GM23338 (cell line): ENCODE measurements at regions not wholly inside any gene's neighbourhood (a gene's known extent, or its start where the extent isn't known, plus 50 kb on each side); places are given as distances from the start of the nearest gene placed in this dataset.

ENCODE experiments used
- ATAC-seq: fragments of 200-7000 bp; cut with Tn5 transposase; 3 replicates; pipeline ENCODE4 v1.9.1; 2020
- DNase-seq: peaks from one replicate; pipeline ENCODE4 v3.0.0-alpha.2; 2015; ENCODE audit warnings: low spot score
- H2AFZ ChIP-seq: fragments of 200-600 bp; sonication (generic); 2 replicates; pipeline ENCODE4 v1.8.0; 2016; ENCODE audit warnings: antibody characterized with exemption, mild to moderate bottlenecking, moderate library complexity
- H3F3A ChIP-seq: fragments of 200-600 bp; sonication (generic); replicated peaks from 2 replicates; pipeline ENCODE4 v1.8.0; 2017; ENCODE audit warnings: antibody characterized with exemption, mixed run types, low read depth
- H3K27ac ChIP-seq: fragments of 200-600 bp; sonication (generic); 2 replicates; pipeline ENCODE4 v1.6.1; 2016; ENCODE audit warnings: low read depth
- H3K27me3 ChIP-seq: fragments of 200-600 bp; sonication (generic); 2 replicates; pipeline ENCODE4 v1.8.0; 2016; ENCODE audit warnings: mild to moderate bottlenecking, mixed run types, moderate library complexity; ENCODE audit not compliant: insufficient read depth
- H3K36me3 ChIP-seq: fragments of 200-600 bp; sonication (generic); 2 replicates; pipeline ENCODE4 v1.8.0; 2016; ENCODE audit warnings: mild to moderate bottlenecking; ENCODE audit not compliant: insufficient read depth
- H3K4me1 ChIP-seq: fragments of 200-600 bp; sonication (generic); 2 replicates; pipeline ENCODE4 v1.8.0; 2016; ENCODE audit warnings: mild to moderate bottlenecking, moderate library complexity; ENCODE audit not compliant: insufficient read depth
- H3K4me2 ChIP-seq: fragments of 200-600 bp; sonication (generic); 2 replicates; pipeline ENCODE4 v1.7.1; 2017; ENCODE audit warnings: mixed run types
- H3K4me3 ChIP-seq: fragments of 200-600 bp; sonication (generic); 2 replicates; pipeline ENCODE4 v1.6.1; 2016; ENCODE audit warnings: mixed run types
- H3K79me2 ChIP-seq: fragments of 200-600 bp; sonication (generic); replicated peaks from 2 replicates; pipeline ENCODE4 v1.8.0; 2017; ENCODE audit warnings: mild to moderate bottlenecking; ENCODE audit not compliant: insufficient read depth
- H3K9me2 ChIP-seq: fragments of 200-600 bp; sonication (generic); 2 replicates; pipeline ENCODE4 v1.8.0; 2017; ENCODE audit not compliant: insufficient read depth
- H4K20me1 ChIP-seq: fragments of 200-600 bp; sonication (generic); replicated peaks from 2 replicates; pipeline ENCODE4 v1.8.0; 2017; ENCODE audit warnings: mild to moderate bottlenecking; ENCODE audit not compliant: insufficient read depth
- H3K27ac Mint-ChIP-seq: 2 replicates; pipeline ENCODE4 v1.8.0; 2020; ENCODE audit warnings: inconsistent platforms, mild to moderate bottlenecking, moderate library complexity, mixed read lengths
- H3K27me3 Mint-ChIP-seq: 3 replicates; pipeline ENCODE4 v1.8.0; 2022; ENCODE audit warnings: low read depth, mild to moderate bottlenecking, moderate library complexity, mixed read lengths, inconsistent platforms; ENCODE audit not compliant: insufficient read depth, poor library complexity
- H3K36me3 Mint-ChIP-seq: 3 replicates; pipeline ENCODE4 v1.8.0; 2021; ENCODE audit warnings: low read depth, mild to moderate bottlenecking, inconsistent platforms, moderate library complexity, mixed read lengths
- H3K4me1 Mint-ChIP-seq: 3 replicates; pipeline ENCODE4 v1.8.0; 2020; ENCODE audit warnings: mild to moderate bottlenecking, inconsistent platforms, mixed read lengths
- H3K4me3 Mint-ChIP-seq: 3 replicates; pipeline ENCODE4 v1.8.0; 2021; ENCODE audit warnings: moderate library complexity, mild to moderate bottlenecking, inconsistent platforms, mixed read lengths
- H3K9me3 Mint-ChIP-seq: 3 replicates; pipeline ENCODE4 v1.8.0; 2020; ENCODE audit warnings: moderate library complexity, mild to moderate bottlenecking, inconsistent platforms, mixed read lengths
- CREB1 ChIP-seq: fragments of 250-450 bp; sonication (Bioruptor Pico); IDR thresholded peaks from 2 replicates; pipeline ENCODE4 v1.5.0; 2020; ENCODE audit warnings: low read depth, mild to moderate bottlenecking, moderate library complexity
- CTCF ChIP-seq, 2 experiments: fragments of 200-600 bp in 1 of 2; sonication (generic) in 1 of 2; conservative IDR thresholded peaks; 2 replicates each; pipeline versions ENCODE4 v1.5.1 to v1.6.1; 2016 to 2017; ENCODE audit warnings: antibody characterized with exemption in 2 of 2, low read depth in 2 of 2, mild to moderate bottlenecking in 2 of 2, moderate library complexity in 1 of 2
- ETS1 ChIP-seq: IDR thresholded peaks from 2 replicates; pipeline ENCODE4 v1.6.1; 2016; ENCODE audit warnings: antibody characterized with exemption
- EZH2 ChIP-seq: fragments of 200-600 bp; sonication (generic); IDR thresholded peaks from one replicate; pipeline ENCODE4 v1.8.0; 2017; ENCODE audit warnings: antibody characterized with exemption, mild to moderate bottlenecking, low read depth; ENCODE audit not compliant: unreplicated experiment
- JUNB ChIP-seq: IDR thresholded peaks from one replicate; pipeline ENCODE4 v1.6.1; 2016; ENCODE audit warnings: antibody characterized with exemption; ENCODE audit not compliant: unreplicated experiment
- NANOG ChIP-seq: IDR thresholded peaks from 2 replicates; pipeline ENCODE4 v1.6.1; 2016; ENCODE audit warnings: antibody characterized with exemption, borderline replicate concordance
- POLR2AphosphoS5 ChIP-seq: IDR thresholded peaks from 2 replicates; pipeline ENCODE4 v1.6.1; 2016; ENCODE audit warnings: antibody characterized with exemption, low read depth
- REST ChIP-seq: IDR thresholded peaks from one replicate; pipeline ENCODE4 v1.6.1; 2018; ENCODE audit warnings: antibody characterized with exemption; ENCODE audit not compliant: unreplicated experiment
- STAT1 ChIP-seq: IDR thresholded peaks from one replicate; pipeline ENCODE4 v1.6.1; 2016; ENCODE audit warnings: antibody characterized with exemption; ENCODE audit not compliant: unreplicated experiment
- ZNF114 ChIP-seq: fragments of 250-450 bp; sonication (Bioruptor Pico); IDR thresholded peaks from 2 replicates; pipeline ENCODE4 v1.5.0; 2020; ENCODE audit warnings: mild to moderate bottlenecking, moderate library complexity
- ZNF331 ChIP-seq: fragments of 250-450 bp; sonication (Bioruptor Pico); IDR thresholded peaks from 2 replicates; pipeline ENCODE4 v1.5.0; 2020; ENCODE audit warnings: low read depth, mild to moderate bottlenecking, moderate library complexity

- Mint-ChIP-seq H3K27ac (no peak overlapping the region), H3K27me3 (no peaks in the 10 kb centered on the region), H3K4me3 (no peak overlapping the region), H3K9me3 (peaks cover 13% of the 10 kb centered on the region; the same call in 2 of the 3 replicates), H3K4me1 (no peaks in the 10 kb centered on the region), H3K36me3 (peaks cover 4% of the 10 kb centered on the region; the same call in 1 of the 3 replicates)
- Histone ChIP-seq H3K4me2 (no peak overlapping the region), H3K9me2 (peaks cover 5% of the 10 kb centered on the region; the same call in 1 of the 2 replicates), H3K27me3 (no peaks in the 10 kb centered on the region), H3K4me3 (no peak overlapping the region), H3K79me2 (no peaks in the 10 kb centered on the region), H3K36me3 (0 out of 2 replicates have a peak, but pooled peaks cover 5% of the 10 kb centered on the region), H3K27ac (no peak overlapping the region), H3F3A (no peaks in the 10 kb centered on the region), H4K20me1 (no peaks in the 10 kb centered on the region), H2AFZ (no peak overlapping the region), H3K4me1 (no peaks in the 10 kb centered on the region)
- DNase-seq (no peak), ATAC-seq (no peak)
- TF ChIP-seq JUNB (no peak), CTCF (conservative IDR thresholded peaks at IDR 0.05; ENCODE audit: low read depth in 2 of 2) (no peak), ETS1 (no peak)
Measured at GRCh38 chr2:22494156-22494555, 890.8 kb upstream of the KLHL29 start.

- Histone ChIP-seq H2AFZ (no peak overlapping the region), H4K20me1 (no peaks in the 10 kb centered on the region), H3K36me3 (0 out of 2 replicates have a peak, but pooled peaks cover 5% of the 10 kb centered on the region), H3K9me2 (peaks cover 5% of the 10 kb centered on the region; the same call in 1 of the 2 replicates), H3F3A (no peaks in the 10 kb centered on the region), H3K79me2 (no peaks in the 10 kb centered on the region), H3K4me2 (no peak overlapping the region), H3K4me3 (no peak overlapping the region), H3K27me3 (no peaks in the 10 kb centered on the region), H3K27ac (no peak overlapping the region), H3K4me1 (no peaks in the 10 kb centered on the region)
- Mint-ChIP-seq H3K27me3 (no peaks in the 10 kb centered on the region), H3K27ac (no peak overlapping the region), H3K4me1 (peaks cover 7% of the 10 kb centered on the region; the same call in 2 of the 3 replicates), H3K4me3 (no peak overlapping the region), H3K9me3 (no peaks in the 10 kb centered on the region), H3K36me3 (no peaks in the 10 kb centered on the region)
- no peak for DNase-seq
- no peak for ATAC-seq
- TF ChIP-seq NANOG (no peak), REST (no peak), POLR2AphosphoS5 (no peak), STAT1 (no peak), EZH2 (no peak), CTCF (conservative IDR thresholded peaks at IDR 0.05; ENCODE audit: low read depth in 2 of 2) (no peak), CREB1 (CRISPR knock-in tag) (no peak), ETS1 (no peak), ZNF331 (CRISPR knock-in tag) (no peak), ZNF114 (CRISPR knock-in tag) (no peak)
Measured at GRCh38 chr2:22497064-22497463, 887.9 kb upstream of the KLHL29 start.
